ENCODE measurements at regions not wholly inside any gene's neighbourhood (a gene's known extent, or its start where the extent isn't known, plus 50 kb on each side); places are given as distances from the start of the nearest gene placed in this dataset.

DNA sequence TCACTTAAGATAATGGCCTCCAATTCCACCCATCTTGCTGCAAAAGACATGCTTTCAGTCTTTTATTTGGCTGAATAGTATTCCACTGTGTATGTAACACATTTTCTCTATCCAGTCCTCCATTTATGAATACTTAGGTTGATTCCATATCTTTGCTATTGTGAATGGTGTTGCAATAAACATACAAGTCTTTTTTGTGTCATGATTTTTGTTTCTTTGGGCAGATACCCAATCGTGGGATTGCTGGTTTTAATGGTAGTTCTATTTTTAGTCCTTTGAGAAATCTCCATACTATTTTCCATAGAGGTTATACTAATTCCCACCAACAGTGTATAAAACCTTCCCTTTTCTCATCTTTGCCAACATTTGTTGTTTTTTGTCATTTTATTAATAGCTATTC, 180.9 kb downstream of the SMIM20 start:
- Histone ChIP-seq H3K4me2 (ENCODE audit: insufficient read depth, low read length) (no peak overlapping the region), H3K4me1 (ENCODE audit: insufficient read depth, low read length) (no peaks in the 10 kb centered on the region), H3K4me3 (ENCODE audit: low read depth in 1 of 2, low read length in 2 of 2) (no peak overlapping the region), H3K9me3 (ENCODE audit: insufficient read depth, low read length, severe bottlenecking) (peaks cover 7% of the 10 kb centered on the region), H3K9ac (ENCODE audit: low read depth, low read length) (no peak overlapping the region), H3K79me2 (ENCODE audit: insufficient read depth, low read length) (no peaks in the 10 kb centered on the region), H4K20me1 (ENCODE audit: insufficient read depth, low read length) (no peaks in the 10 kb centered on the region), H3K36me3 (ENCODE audit: insufficient read depth, low read length) (no peaks in the 10 kb centered on the region), H2AFZ (ENCODE audit: low read depth, low read length) (no peak overlapping the region), H3K27me3 (ENCODE audit: insufficient read depth, low read length, poor library complexity) (no peaks in the 10 kb centered on the region), H3K27ac (ENCODE audit: low read length) (no peak overlapping the region)
- ATAC-seq (ENCODE audit: insufficient read depth, low read depth) (no peak), DNase-seq (no peak)
- TF ChIP-seq EZH2 (IDR thresholded peaks at IDR 0.05; ENCODE audit: borderline replicate concordance, low read depth, low read length, severe bottlenecking): no peak
- TF ChIP-seq, protein P1, sequence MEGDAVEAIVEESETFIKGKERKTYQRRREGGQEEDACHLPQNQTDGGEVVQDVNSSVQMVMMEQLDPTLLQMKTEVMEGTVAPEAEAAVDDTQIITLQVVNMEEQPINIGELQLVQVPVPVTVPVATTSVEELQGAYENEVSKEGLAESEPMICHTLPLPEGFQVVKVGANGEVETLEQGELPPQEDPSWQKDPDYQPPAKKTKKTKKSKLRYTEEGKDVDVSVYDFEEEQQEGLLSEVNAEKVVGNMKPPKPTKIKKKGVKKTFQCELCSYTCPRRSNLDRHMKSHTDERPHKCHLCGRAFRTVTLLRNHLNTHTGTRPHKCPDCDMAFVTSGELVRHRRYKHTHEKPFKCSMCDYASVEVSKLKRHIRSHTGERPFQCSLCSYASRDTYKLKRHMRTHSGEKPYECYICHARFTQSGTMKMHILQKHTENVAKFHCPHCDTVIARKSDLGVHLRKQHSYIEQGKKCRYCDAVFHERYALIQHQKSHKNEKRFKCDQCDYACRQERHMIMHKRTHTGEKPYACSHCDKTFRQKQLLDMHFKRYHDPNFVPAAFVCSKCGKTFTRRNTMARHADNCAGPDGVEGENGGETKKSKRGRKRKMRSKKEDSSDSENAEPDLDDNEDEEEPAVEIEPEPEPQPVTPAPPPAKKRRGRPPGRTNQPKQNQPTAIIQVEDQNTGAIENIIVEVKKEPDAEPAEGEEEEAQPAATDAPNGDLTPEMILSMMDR (IDR thresholded peaks at IDR 0.05; ENCODE audit: borderline replicate concordance, extremely low read depth, low read length, poor library complexity, severe bottlenecking): no peak

GRCh38 chr4:26099967-26100366, 185.9 kb downstream of the SMIM20 start:
- no peaks in the 10 kb centered on the region for H3K4me1 ChIP-seq (ENCODE audit: insufficient read depth, low read length)
- no peak overlapping the region for H2AFZ ChIP-seq (ENCODE audit: low read depth, low read length)
- DNase-seq (no peak), ATAC-seq (ENCODE audit: insufficient read depth, low read depth) (no peak)
- no peaks in the 10 kb centered on the region for H4K20me1 ChIP-seq (ENCODE audit: insufficient read depth, low read length)
- H3K27ac ChIP-seq (ENCODE audit: low read length): no peak overlapping the region
- no peaks in the 10 kb centered on the region for H3K27me3 ChIP-seq (ENCODE audit: insufficient read depth, low read length, poor library complexity)
- no peak overlapping the region for H3K4me2 ChIP-seq (ENCODE audit: insufficient read depth, low read length)
- no peaks in the 10 kb centered on the region for H3K79me2 ChIP-seq (ENCODE audit: insufficient read depth, low read length)
- H3K9ac ChIP-seq (ENCODE audit: low read depth, low read length): no peak overlapping the region
- H3K4me3 ChIP-seq (ENCODE audit: low read depth in 1 of 2, low read length in 2 of 2): no peak overlapping the region
- TF ChIP-seq EZH2 (IDR thresholded peaks at IDR 0.05; ENCODE audit: borderline replicate concordance, low read depth, low read length, severe bottlenecking): no peak
- TF ChIP-seq, protein P1 (IDR thresholded peaks at IDR 0.05; ENCODE audit: borderline replicate concordance, extremely low read depth, low read length, poor library complexity, severe bottlenecking): no peak
- H3K36me3 ChIP-seq (ENCODE audit: insufficient read depth, low read length): no peaks in the 10 kb centered on the region
- H3K9me3 ChIP-seq (ENCODE audit: insufficient read depth, low read length, severe bottlenecking): no peaks in the 10 kb centered on the region

GRCh38 chr4:26101011-26101410, 187.0 kb downstream of the SMIM20 start:
- ATAC-seq (ENCODE audit: insufficient read depth, low read depth): no peak
- Histone ChIP-seq H3K9me3 (ENCODE audit: insufficient read depth, low read length, severe bottlenecking) (no peaks in the 10 kb centered on the region), H3K79me2 (ENCODE audit: insufficient read depth, low read length) (no peaks in the 10 kb centered on the region), H3K4me2 (ENCODE audit: insufficient read depth, low read length) (no peak overlapping the region), H3K9ac (ENCODE audit: low read depth, low read length) (no peak overlapping the region), H4K20me1 (ENCODE audit: insufficient read depth, low read length) (no peaks in the 10 kb centered on the region), H3K4me3 (ENCODE audit: low read depth in 1 of 2, low read length in 2 of 2) (no peak overlapping the region), H3K27me3 (ENCODE audit: insufficient read depth, low read length, poor library complexity) (no peaks in the 10 kb centered on the region), H3K36me3 (ENCODE audit: insufficient read depth, low read length) (no peaks in the 10 kb centered on the region), H3K4me1 (ENCODE audit: insufficient read depth, low read length) (no peaks in the 10 kb centered on the region), H3K27ac (ENCODE audit: low read length) (no peak overlapping the region), H2AFZ (ENCODE audit: low read depth, low read length) (no peak overlapping the region)
- TF ChIP-seq, protein P1 (IDR thresholded peaks at IDR 0.05; ENCODE audit: borderline replicate concordance, extremely low read depth, low read length, poor library complexity, severe bottlenecking): no peak
- no peak for TF ChIP-seq EZH2 (IDR thresholded peaks at IDR 0.05; ENCODE audit: borderline replicate concordance, low read depth, low read length, severe bottlenecking)
- DNase-seq: no peak
